Panc1 (cell line): ENCODE measurements at regions not wholly inside any gene's neighbourhood (a gene's known extent, or its start where the extent isn't known, plus 50 kb on each side); places are given as distances from the start of the nearest gene placed in this dataset.

Source experiments
- CTCF ChIP-seq: fragments of 450-650 bp; IDR thresholded peaks from 2 replicates; pipeline ENCODE4 v1.5.1; 2017; ENCODE audit warnings: mild to moderate bottlenecking
- POLR2AphosphoS5 ChIP-seq: IDR thresholded peaks from 2 replicates; pipeline ENCODE4 v1.6.1; 2012; ENCODE audit warnings: mild to moderate bottlenecking, low read depth, low read length, moderate library complexity
- REST ChIP-seq, 2 experiments: IDR thresholded peaks; 2 replicates each; pipeline ENCODE4 v1.6.1; 2011 to 2012; ENCODE audit warnings: low read depth in 2 of 2, control low read depth in 1 of 2, low read length in 1 of 2, mild to moderate bottlenecking in 1 of 2, moderate library complexity in 1 of 2; ENCODE audit not compliant: insufficient read depth in 1 of 2
- SIN3A ChIP-seq: IDR thresholded peaks from 2 replicates; pipeline ENCODE4 v1.6.1; 2012; ENCODE audit warnings: low read depth, mild to moderate bottlenecking, low read length, moderate library complexity, borderline replicate concordance; ENCODE audit not compliant: insufficient read depth

GRCh38 chr7:97418312-97418711 is 300.8 kb downstream of the SDHAF3 start:
- no peak for TF ChIP-seq CTCF
- no peak for TF ChIP-seq POLR2AphosphoS5
- no peak for TF ChIP-seq REST (IDR thresholded peaks at IDR 0.05; ENCODE audit: insufficient read depth in 1 of 2, low read depth in 2 of 2, low read length in 1 of 2)
- no peak for TF ChIP-seq SIN3A
